Thyroid gland (tissue), 4 donors: ENCODE measurements at regions not wholly inside any gene's neighbourhood (a gene's known extent, or its start where the extent isn't known, plus 50 kb on each side); places are given as distances from the start of the nearest gene placed in this dataset.

Experiments used
- POLR2A ChIP-seq, 2 donors: fragments of 450-650 bp; IDR thresholded peaks; one replicate each; pipeline ENCODE4 v1.6.1; 2017; ENCODE audit warnings: antibody characterized with exemption in 2 of 2, mild to moderate bottlenecking in 2 of 2, moderate library complexity in 1 of 2
- TF ChIP-seq, protein P1 (sequence below), 6 experiments: fragments of 200-600 bp in 3 of 6; fragments of 450-650 bp in 3 of 6; sonication (generic) in 3 of 6; IDR thresholded peaks; one replicate each; pipeline ENCODE4 v1.5.1; 2016 to 2019; ENCODE audit warnings: antibody characterized with exemption in 6 of 6, mild to moderate bottlenecking in 2 of 6, inconsistent platforms in 1 of 6, moderate library complexity in 1 of 6

DNA sequence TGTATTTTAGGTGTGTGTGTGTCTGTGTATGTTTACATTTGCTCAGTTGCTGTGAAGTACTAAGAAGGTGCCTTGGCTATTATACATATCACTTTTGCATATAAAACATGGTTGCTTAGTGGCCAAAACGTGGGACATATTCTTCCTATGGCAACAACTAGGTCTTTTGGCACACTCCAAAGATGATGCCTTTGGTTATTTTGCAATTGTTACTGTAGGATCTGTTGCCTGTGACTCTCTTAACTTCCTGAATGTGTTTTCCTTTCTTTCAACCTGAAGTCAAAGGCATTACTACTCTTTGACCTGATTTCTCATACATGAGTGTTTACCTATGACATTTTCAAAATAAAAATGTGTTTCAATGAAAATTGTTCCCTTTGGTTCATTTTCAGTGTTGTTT is 160.5 kb downstream of the UBE2E3 start:
- TF ChIP-seq, protein P1, sequence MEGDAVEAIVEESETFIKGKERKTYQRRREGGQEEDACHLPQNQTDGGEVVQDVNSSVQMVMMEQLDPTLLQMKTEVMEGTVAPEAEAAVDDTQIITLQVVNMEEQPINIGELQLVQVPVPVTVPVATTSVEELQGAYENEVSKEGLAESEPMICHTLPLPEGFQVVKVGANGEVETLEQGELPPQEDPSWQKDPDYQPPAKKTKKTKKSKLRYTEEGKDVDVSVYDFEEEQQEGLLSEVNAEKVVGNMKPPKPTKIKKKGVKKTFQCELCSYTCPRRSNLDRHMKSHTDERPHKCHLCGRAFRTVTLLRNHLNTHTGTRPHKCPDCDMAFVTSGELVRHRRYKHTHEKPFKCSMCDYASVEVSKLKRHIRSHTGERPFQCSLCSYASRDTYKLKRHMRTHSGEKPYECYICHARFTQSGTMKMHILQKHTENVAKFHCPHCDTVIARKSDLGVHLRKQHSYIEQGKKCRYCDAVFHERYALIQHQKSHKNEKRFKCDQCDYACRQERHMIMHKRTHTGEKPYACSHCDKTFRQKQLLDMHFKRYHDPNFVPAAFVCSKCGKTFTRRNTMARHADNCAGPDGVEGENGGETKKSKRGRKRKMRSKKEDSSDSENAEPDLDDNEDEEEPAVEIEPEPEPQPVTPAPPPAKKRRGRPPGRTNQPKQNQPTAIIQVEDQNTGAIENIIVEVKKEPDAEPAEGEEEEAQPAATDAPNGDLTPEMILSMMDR (IDR thresholded peaks at IDR 0.05): no peak
- no peak for TF ChIP-seq POLR2A (IDR thresholded peaks at IDR 0.05)
